HFF-Myc (cell line): ENCODE measurements at regions not wholly inside any gene's neighbourhood (a gene's known extent, or its start where the extent isn't known, plus 50 kb on each side); places are given as distances from the start of the nearest gene placed in this dataset.

Experiments used
- DNase-seq: peaks from one replicate; pipeline ENCODE4 v3.0.0-alpha.2; 2011; ENCODE audit warnings: low read depth; ENCODE audit errors: extremely low read depth
- H3K4me3 ChIP-seq: replicated peaks from 2 replicates; pipeline ENCODE4 v1.5.1; 2011; ENCODE audit warnings: low read depth, mild to moderate bottlenecking, control low read depth, low read length
- CTCF ChIP-seq: IDR thresholded peaks from 2 replicates; pipeline ENCODE4 v1.5.1; 2012; ENCODE audit warnings: mild to moderate bottlenecking, low read depth, low read length, control low read depth; ENCODE audit errors: missing control alignments

GRCh38 chr15:101120473-101120872, 131.4 kb downstream of the CHSY1 start:
- no peak overlapping the region for H3K4me3 ChIP-seq
- no peak for TF ChIP-seq CTCF
- DNase-seq = no peak
